DMS153 (cell line): ENCODE measurements at regions not wholly inside any gene's neighbourhood (a gene's known extent, or its start where the extent isn't known, plus 50 kb on each side); places are given as distances from the start of the nearest gene placed in this dataset.

Experiments
- DNase-seq: peaks from one replicate; lab custom pipeline; 2025; lab: John Stamatoyannopoulos, UW

DNA sequence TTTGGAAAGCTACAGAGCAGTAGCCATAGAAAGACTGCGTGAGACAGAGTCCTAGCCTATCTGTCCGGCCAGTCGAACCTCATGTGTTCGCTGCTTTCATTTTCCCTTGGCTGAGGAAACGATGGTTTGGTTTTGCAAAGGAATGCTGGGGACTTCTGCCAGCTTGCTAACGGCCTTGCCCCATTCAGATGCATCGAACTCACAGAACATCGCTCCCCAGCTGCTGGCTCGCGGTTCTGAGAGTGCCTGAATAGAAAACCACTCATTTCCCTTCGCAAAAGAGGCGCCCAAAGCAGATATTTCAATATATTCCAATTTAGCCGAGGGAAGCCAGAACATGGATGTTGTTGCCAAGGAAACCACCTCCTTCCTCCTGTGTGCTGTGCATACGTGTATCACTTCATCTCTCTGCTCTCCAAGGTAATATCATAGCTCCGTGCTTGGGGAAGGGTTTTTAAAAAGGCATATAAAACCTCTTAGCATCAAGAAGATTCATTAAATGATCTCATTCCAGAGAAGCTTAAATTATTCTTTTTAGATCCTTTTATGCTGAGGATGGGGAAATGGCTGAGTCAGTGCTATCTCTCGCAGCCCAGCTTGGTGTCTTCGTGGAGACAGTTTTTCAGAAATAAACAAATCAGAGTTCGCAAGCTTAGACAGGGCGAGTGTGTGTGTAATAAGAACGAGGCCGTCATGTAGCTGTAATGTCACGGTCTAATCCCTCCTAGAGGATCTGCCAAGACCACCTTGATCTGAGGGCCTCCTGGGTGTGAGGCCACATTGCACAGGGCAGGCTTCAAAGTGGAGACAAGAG lies 215.2 kb downstream of the RPS24 start:
- no peak for DNase-seq

DNA sequence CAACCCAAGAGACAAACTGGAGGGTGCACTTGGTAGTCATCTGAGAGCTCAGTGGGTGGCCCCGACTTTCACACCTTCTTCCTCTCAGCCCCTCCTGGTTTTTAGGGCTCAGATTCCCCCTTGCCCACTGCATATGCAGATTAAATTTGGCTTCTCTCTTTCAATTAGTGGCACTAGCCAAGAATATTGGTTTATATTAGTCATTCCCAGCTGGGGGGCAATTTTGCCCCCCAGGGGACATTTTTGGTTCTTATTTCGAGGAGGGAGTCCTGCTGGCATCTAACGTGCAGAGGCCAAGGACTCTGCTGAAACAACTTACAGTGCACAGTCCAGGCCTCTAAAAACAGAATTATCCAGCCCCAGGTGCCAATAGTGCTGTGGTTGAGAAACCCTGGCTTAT lies 216.0 kb downstream of the RPS24 start:
- DNase-seq: no peak

DNA sequence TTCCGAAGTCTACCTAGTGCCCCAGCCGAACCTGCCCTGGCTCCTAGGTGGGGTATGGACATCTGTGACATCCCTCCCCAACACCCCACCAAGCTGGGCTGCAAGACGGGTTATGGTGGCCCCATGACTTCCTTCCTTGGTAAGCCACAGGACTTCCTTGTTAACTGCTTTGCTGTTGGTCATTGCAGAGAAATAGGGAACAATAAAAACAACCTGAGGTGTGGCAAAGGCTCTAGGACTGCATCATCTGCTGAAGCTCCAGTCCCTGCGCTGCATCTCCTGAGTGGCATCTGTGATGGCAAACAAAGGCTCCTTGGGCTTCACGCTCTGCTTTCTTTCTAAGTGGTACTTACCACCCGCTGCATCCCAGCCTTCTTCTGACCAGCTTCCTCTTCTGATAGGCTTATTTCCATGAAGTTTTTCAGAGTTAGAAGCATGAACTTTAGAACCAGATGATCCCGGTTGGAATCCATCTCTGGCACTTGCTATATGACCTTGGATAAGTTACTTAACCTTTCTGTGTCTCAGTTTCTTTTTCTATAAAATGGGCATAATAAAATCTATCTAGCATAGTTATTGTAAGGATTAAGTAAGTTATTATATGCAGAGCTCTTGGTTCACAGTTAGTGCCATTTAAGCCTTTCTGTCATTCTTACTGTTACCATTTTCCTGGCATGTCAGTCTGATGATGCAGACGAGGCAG lies 216.8 kb downstream of the RPS24 start:
- no peak for DNase-seq

DNA sequence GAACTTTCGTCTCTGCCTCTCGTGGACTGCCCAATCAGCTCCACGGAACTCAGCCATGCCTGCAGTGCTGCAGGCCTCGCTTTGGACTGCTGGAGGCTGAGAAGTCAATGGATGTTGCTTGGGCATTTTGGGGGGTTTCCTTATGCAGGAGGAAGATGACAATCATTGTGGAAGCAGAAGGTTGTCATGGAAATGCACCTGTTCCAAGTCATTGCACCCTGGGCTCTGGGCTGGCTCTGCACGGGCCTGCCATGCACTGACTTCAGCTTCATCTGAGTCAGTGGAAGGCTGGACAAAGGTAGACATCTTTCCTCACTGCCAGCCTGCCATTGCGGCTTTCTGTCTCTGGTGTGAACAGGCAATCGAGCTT lies 217.3 kb downstream of the RPS24 start:
- no peak for DNase-seq

DNA sequence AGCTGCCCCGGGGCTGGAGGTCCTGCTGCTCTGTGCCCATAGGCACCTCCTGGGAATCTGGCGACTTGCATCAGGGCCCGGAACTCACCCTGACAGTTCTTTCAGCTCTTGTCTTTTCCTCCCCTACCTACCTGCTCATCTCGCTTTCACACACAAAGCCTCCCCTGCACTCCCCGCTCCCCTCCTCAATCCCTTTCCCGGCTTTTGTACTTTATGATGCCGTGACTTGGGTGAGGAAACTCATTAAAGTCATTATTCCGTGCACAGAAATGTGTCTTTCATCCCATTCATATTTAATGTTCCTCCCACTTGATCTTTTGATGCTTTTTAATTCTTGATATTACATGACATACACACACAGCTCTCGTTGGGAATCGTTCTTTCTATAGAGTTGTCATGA lies 218.6 kb downstream of the RPS24 start:
- no peak for DNase-seq

GRCh38 chr10:78253063-78253853 lies 219.6 kb downstream of the RPS24 start:
- DNase-seq: no peak

GRCh38 chr10:78254013-78254412 lies 220.3 kb downstream of the RPS24 start:
- DNase-seq: no peak

GRCh38 chr10:78255214-78255613 lies 221.6 kb downstream of the RPS24 start:
- DNase-seq: no peak

GRCh38 chr10:78255796-78256638 lies 222.4 kb downstream of the RPS24 start:
- peak; percentile 17 for DNase-seq

DNA sequence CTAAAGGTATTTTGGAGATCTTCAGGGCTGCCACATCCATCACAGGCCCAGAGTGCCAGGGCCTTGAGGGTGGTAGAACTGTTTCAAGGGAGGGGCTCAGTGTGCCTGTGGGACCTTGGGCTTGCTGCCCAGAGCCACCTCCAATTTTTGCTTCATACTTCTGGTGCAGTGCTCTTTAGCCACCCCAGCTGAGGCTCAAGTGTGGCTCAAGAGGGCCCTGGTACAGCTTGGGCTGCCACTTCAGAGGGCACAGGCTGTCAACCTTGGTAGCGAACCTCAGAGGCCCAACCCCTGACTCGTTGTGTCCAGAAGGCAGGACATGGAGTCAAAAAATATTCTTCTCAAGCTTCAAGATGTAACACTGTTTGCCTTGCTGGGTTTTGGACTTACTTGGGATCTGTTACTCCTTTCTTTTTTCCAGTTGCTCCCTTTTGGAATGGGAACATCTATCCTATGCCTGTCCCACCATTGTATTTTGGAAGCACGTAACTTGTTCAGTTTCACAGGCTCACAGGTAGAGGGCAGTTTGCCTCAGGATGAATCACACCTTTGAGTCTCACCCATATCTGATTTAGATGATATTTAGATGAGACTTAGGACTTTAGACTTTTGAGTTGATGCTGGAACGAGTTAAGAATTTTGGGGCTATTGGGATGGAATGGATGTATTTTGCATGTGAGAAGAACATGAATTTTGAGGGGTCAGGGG lies 224.8 kb downstream of the RPS24 start:
- no peak for DNase-seq

GRCh38 chr10:78259391-78259790 lies 225.7 kb downstream of the RPS24 start:
- DNase-seq: no peak

DNA sequence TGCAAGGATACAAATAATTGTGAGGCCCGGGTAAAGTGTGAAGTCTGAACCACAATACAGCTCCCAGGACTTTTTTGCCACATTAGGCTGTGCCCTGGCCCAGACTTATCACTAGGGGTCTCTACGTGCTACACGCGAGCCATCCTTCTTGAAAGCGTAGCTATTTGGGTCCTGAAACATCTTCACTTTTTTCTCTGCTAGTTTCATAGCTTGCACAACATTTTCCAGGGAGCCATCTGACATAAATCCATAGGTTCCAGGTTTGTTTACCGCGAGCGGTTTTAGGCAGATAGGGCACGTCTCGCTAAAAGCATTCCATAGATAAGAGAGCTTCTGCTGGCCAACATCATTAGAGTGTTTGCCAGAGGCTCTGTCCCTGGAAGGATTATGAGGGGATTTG lies 226.5 kb downstream of the RPS24 start:
- DNase-seq: no peak

- DNase-seq: no peak
Measured at GRCh38 chr10:78260680-78261079, 227.0 kb downstream of the RPS24 start.

DNA sequence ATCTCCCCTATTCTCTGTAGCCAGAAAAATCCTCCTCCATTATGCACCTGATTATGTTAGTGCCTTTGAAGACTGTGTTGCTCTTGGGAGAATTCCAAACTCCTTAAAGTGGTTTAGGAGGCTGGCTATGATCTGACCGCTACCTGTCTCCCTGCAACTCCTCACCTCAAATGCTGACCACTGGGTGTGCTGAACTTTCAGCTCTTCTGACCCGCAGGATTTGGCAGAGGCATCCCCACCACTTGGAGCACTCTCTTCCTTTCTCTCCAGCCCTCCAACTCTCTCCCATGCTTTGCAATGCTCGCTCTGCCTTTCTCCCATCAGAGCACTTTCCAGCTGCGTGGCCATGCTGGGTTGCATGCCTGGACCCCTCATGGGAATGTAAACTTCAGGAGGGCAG lies 227.6 kb downstream of the RPS24 start:
- DNase-seq: no peak

DNA sequence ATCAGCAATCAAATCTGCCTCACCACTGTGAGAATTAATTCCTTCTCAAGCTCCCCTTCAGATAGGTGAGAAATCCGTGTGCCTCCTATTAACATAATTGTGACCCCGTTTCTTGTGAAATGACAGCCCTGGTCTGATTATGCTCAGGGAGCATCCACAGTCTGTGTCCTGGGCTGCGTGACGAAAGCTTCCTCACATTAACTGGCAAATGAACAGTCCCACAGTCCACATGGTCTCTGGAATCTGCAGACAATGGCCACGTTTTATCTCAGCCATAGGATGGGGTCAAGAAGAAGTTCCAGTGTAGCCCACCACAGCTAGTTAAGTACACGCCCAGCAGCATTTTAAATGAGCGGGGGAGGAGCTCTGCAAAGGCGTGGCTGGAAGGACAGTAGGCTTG lies 229.2 kb downstream of the RPS24 start:
- DNase-seq: no peak

- DNase-seq: no peak
Measured at GRCh38 chr10:78263521-78263988, 229.9 kb downstream of the RPS24 start.

- DNase-seq: no peak
Measured at GRCh38 chr10:78264361-78264760, 230.7 kb downstream of the RPS24 start.

DNA sequence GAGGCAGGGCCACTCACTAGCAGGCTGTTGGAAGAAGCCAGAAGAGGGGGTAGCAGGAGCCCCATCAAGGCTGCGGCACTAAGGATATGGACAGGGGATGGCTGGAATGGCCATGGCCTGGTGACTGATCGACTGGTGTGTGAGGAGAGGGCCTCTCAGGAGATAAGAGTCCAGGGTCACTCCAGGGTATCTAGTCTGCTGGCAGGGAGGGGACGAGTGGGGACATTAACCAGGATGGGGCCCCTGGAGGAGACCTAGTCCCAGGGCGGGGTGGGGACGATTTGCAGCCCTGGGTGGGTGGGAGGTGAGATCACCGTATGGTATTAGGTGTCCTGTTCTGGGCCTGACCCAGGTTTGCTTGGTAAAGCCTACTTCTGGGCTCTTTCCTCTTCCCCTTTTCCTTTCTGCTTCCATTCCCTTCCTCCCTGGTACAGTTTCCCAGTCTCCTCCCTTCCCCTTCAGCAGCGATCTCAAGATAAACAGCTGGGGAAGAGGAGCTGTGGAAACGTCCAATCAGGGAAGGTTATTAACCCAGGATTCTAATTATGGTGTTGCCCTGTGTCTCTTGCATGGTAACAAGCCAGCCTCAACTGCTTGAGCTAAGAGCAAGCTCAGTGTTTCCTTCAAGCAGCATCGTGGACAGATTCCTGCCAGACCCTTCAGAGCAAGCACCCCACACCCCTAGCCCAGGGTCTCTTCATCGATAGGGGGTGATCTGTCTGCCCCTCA lies 233.2 kb downstream of the RPS24 start:
- DNase-seq: no peak

GRCh38 chr10:78267598-78267997 lies 233.9 kb downstream of the RPS24 start:
- DNase-seq: no peak

- no peak for DNase-seq
Measured at GRCh38 chr10:78269060-78269459, 235.4 kb downstream of the RPS24 start.
